ENCODE measurements at regions not wholly inside any gene's neighbourhood (a gene's known extent, or its start where the extent isn't known, plus 50 kb on each side); places are given as distances from the start of the nearest gene placed in this dataset.
"Not testable (repeated sequence)": the region's sequence is repeated elsewhere in the genome, so short reads cannot be mapped to it uniquely, and the experiment has no call there.

GRCh38 chr3:22691407-22691806 is 511.7 kb upstream of the UBE2E2 start:
- intact Hi-C loops (cut with DNase I, micrococcal nuclease), result no loop called here
- no peak overlapping the region for H3K4me3 ChIP-seq
- DNase-seq (no peak), ATAC-seq (no peak)
- H3K36me3 ChIP-seq (ENCODE audit: low read depth), result no peaks in the 10 kb centered on the region
- H3K9me3 ChIP-seq, result no peaks in the 10 kb centered on the region
- no peak for TF ChIP-seq CTCF (IDR thresholded peaks at IDR 0.05)
- H3K4me1 ChIP-seq (ENCODE audit: low read depth), result no peaks in the 10 kb centered on the region

GRCh38 chr3:22691856-22692628 is 511.1 kb upstream of the UBE2E2 start:
- DNase-seq (no peak), ATAC-seq (no peak)
- Histone ChIP-seq H3K9me3 (no peaks in the 10 kb centered on the region), H3K36me3 (ENCODE audit: low read depth) (no peaks in the 10 kb centered on the region), H3K4me3 (no peak overlapping the region), H3K4me1 (ENCODE audit: low read depth) (no peaks in the 10 kb centered on the region)
- no peak for TF ChIP-seq CTCF (IDR thresholded peaks at IDR 0.05)
- intact Hi-C loops (cut with DNase I, micrococcal nuclease), result no loop called here

- ATAC-seq (no peak), DNase-seq (no peak)
- Histone ChIP-seq H3K4me3 (no peak overlapping the region), H3K9me3 (no peaks in the 10 kb centered on the region), H3K36me3 (ENCODE audit: low read depth) (no peaks in the 10 kb centered on the region), H3K4me1 (ENCODE audit: low read depth) (no peaks in the 10 kb centered on the region)
- intact Hi-C loops (cut with DNase I, micrococcal nuclease), result no loop called here
- no peak for TF ChIP-seq CTCF (IDR thresholded peaks at IDR 0.05)
Observed at GRCh38 chr3:22700876-22701275, 502.3 kb upstream of the UBE2E2 start.

GRCh38 chr3:22704166-22704565 is 499.0 kb upstream of the UBE2E2 start:
- no peak for TF ChIP-seq CTCF (IDR thresholded peaks at IDR 0.05)
- intact Hi-C loops (cut with DNase I, micrococcal nuclease), result no loop called here

GRCh38 chr3:22704571-22705354 is 498.4 kb upstream of the UBE2E2 start:
- Histone ChIP-seq H3K9me3 (peaks cover 8% of the 10 kb centered on the region), H3K4me3 (no peak overlapping the region), H3K4me1 (ENCODE audit: low read depth) (no peaks in the 10 kb centered on the region), H3K36me3 (ENCODE audit: low read depth) (no peaks in the 10 kb centered on the region)
- intact Hi-C loops (cut with DNase I, micrococcal nuclease), result no loop called here
- ATAC-seq (no peak), DNase-seq (no peak)
- no peak for TF ChIP-seq CTCF (IDR thresholded peaks at IDR 0.05)

More at GRCh38 chr3:22704166-22704565, 499.0 kb upstream of the UBE2E2 start:
- no peaks in the 10 kb centered on the region for H3K4me1 ChIP-seq (ENCODE audit: low read depth)
- peaks cover 8% of the 10 kb centered on the region for H3K9me3 ChIP-seq
- H3K4me3 ChIP-seq, result no peak overlapping the region
- H3K36me3 ChIP-seq (ENCODE audit: low read depth), result no peaks in the 10 kb centered on the region
- no peak for DNase-seq
- no peak for ATAC-seq

GRCh38 chr3:22706922-22707321 is 496.2 kb upstream of the UBE2E2 start:
- H3K4me3 ChIP-seq; H3K36me3 ChIP-seq (ENCODE audit: low read depth); intact Hi-C loops (cut with DNase I, micrococcal nuclease); H3K4me1 ChIP-seq (ENCODE audit: low read depth); DNase-seq; H3K9me3 ChIP-seq; ATAC-seq: not testable (repeated sequence)

Data from mucosa of descending colon (tissue), 3 donors.